CD4-positive, CD25-positive, alpha-beta regulatory T cell (primary cell): ENCODE measurements at regions not wholly inside any gene's neighbourhood (a gene's known extent, or its start where the extent isn't known, plus 50 kb on each side); places are given as distances from the start of the nearest gene placed in this dataset.

Experiments
- ATAC-seq, 2 donors: fragments of 150-1000 bp; cut with Tn5 transposase; one replicate each; pipeline ENCODE4 v1.10.0; 2021; ENCODE audit warnings: low read depth in 2 of 2, moderate number of reproducible peaks in 2 of 2, moderate library complexity in 1 of 2
- DNase-seq, 3 donors: peaks; one replicate each; pipeline versions ENCODE4 v3.0.0 to v3.0.0-alpha.2; 2012 to 2022; ENCODE audit warnings: mixed read lengths in 1 of 3
- H3K27ac ChIP-seq: one replicate; pipeline ENCODE4 v1.7.0; 2013; ENCODE audit warnings: mild to moderate bottlenecking, low read length; ENCODE audit not compliant: insufficient read depth, poor library complexity, severe bottlenecking
- H3K27me3 ChIP-seq: one replicate; pipeline ENCODE4 v1.7.0; 2013; ENCODE audit warnings: low read length; ENCODE audit not compliant: control insufficient read depth, insufficient read depth
- H3K36me3 ChIP-seq: one replicate; pipeline ENCODE4 v1.7.0; 2013; ENCODE audit warnings: mild to moderate bottlenecking, low read length, moderate library complexity; ENCODE audit not compliant: control insufficient read depth, insufficient read depth
- H3K4me1 ChIP-seq: 2 replicates; pipeline ENCODE4 v1.7.0; 2013; ENCODE audit warnings: mild to moderate bottlenecking, low read length; ENCODE audit not compliant: insufficient read depth, control insufficient read depth, poor library complexity, severe bottlenecking
- H3K4me3 ChIP-seq: one replicate; pipeline ENCODE4 v1.7.0; 2013; ENCODE audit warnings: low read depth, mild to moderate bottlenecking, low read length, moderate library complexity
- H3K9me3 ChIP-seq, 2 experiments: 1 replicate in 1 of 2; 2 replicates in 1 of 2; pipeline ENCODE4 v1.7.0; 2013; ENCODE audit warnings: low read length in 2 of 2, mild to moderate bottlenecking in 1 of 2, moderate library complexity in 1 of 2; ENCODE audit not compliant: control insufficient read depth in 2 of 2
- H3K27ac Mint-ChIP-seq, 3 donors: one replicate each; pipeline ENCODE4 v1.8.0; 2020 to 2022; ENCODE audit warnings: mild to moderate bottlenecking in 3 of 3, mixed read lengths in 3 of 3, moderate library complexity in 2 of 3
- H3K27me3 Mint-ChIP-seq: one replicate; pipeline ENCODE4 v1.8.0; 2022; ENCODE audit warnings: mild to moderate bottlenecking, mixed read lengths
- H3K36me3 Mint-ChIP-seq: one replicate; pipeline ENCODE4 v1.8.0; 2020; ENCODE audit warnings: mixed read lengths
- H3K4me1 Mint-ChIP-seq, 4 donors: one replicate each; pipeline ENCODE4 v1.8.0; 2020 to 2022; ENCODE audit warnings: mixed read lengths in 4 of 4, mild to moderate bottlenecking in 1 of 4
- H3K4me3 Mint-ChIP-seq, 4 donors: one replicate each; pipeline ENCODE4 v1.8.0; 2020 to 2022; ENCODE audit warnings: mild to moderate bottlenecking in 4 of 4, mixed read lengths in 4 of 4, moderate library complexity in 3 of 4
- H3K9me3 Mint-ChIP-seq, 7 donors: one replicate each; pipeline ENCODE4 v1.8.0; 2020 to 2022; ENCODE audit warnings: mixed read lengths in 7 of 7, mild to moderate bottlenecking in 3 of 7, moderate library complexity in 2 of 7

GRCh38 chr12:131368668-131369071, 342.2 kb upstream of the SFSWAP start:
- H3K36me3 Mint-ChIP-seq = no peaks in the 10 kb centered on the region
- no peaks in the 10 kb centered on the region for H3K4me1 ChIP-seq
- ATAC-seq (no peak), DNase-seq (no peak)
- H3K36me3 ChIP-seq = no peaks in the 10 kb centered on the region
- H3K27ac ChIP-seq = no peak overlapping the region
- H3K27me3 ChIP-seq = no peaks in the 10 kb centered on the region
- no peak overlapping the region for H3K4me3 ChIP-seq
- peaks cover 0 to 1% (median 0%) of the 10 kb centered on the region in 7 donors for H3K9me3 Mint-ChIP-seq
- H3K9me3 ChIP-seq = no peaks in the 10 kb centered on the region
- no peaks in the 10 kb centered on the region for H3K4me1 Mint-ChIP-seq
- H3K27me3 Mint-ChIP-seq = no peaks in the 10 kb centered on the region
- no peak overlapping the region for H3K4me3 Mint-ChIP-seq
- H3K27ac Mint-ChIP-seq = no peak overlapping the region

DNA sequence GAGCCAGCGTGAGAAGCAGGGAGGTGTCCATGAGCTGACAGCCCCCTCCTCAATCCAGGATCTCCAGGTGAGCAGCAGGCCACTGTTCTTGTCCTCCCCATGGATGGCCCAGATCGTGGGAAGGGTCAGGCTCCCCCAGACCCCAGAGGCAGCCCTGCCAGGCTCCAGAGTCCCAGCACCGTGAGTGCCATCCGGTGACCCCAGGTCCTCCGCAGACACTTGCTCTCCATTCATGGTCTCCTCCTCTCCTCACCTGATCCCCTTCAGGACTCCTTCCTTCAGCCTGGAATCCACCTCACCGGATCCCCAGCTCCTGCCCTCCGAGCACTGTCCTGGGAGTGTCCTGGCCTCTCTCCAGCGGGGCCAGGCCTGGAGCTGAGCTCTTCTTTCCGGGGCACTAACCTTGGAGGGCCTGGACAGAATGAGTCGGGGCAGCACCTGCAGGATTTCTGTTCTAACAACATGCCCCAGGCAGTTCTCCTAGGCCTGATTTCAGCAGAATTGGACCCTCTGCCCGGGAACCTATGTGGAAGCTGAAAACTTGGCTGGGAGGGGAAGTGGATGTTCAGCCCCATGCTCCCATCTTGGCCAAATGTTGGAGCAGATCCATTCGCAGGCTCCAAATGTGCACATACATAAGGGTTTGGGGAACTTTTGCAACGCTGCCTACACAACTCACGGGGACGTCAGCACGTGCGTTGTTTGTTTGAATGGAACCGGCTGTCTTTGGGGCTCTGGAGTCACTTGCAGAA, 341.6 kb upstream of the SFSWAP start:
- Histone ChIP-seq H3K9me3 (no peaks in the 10 kb centered on the region), H3K27ac (no peak overlapping the region), H3K4me1 (no peaks in the 10 kb centered on the region), H3K36me3 (no peaks in the 10 kb centered on the region), H3K4me3 (no peak overlapping the region), H3K27me3 (no peaks in the 10 kb centered on the region)
- H3K9me3 Mint-ChIP-seq = peaks cover 0 to 1% (median 0%) of the 10 kb centered on the region in 7 donors
- no peaks in the 10 kb centered on the region for H3K4me1 Mint-ChIP-seq
- DNase-seq = no peak
- H3K27ac Mint-ChIP-seq = peak overlapping the region in 1 of 3 donors; percentile 46
- no peak overlapping the region for H3K4me3 Mint-ChIP-seq
- ATAC-seq = no peak
- no peaks in the 10 kb centered on the region for H3K36me3 Mint-ChIP-seq
- no peaks in the 10 kb centered on the region for H3K27me3 Mint-ChIP-seq

DNA sequence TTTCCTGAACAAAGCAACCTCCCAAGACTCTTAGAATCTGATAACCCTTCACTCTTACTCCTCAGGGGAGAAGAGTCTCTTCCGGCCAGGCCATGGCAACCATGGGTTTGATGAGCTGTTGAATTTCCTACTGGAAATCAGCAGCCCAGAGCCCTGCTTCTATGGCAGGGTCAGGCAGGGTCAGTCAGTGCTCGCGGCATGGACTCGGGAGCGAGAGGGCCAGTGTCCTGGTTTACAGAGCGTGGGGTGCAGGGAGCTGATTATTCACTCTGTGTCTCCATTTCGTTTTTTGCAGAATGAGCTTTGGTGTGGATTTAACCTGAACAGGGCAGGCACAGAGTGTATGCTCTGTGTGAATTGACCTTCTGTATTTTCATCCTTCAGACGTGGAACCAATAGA, 340.6 kb upstream of the SFSWAP start:
- H3K27me3 ChIP-seq = no peaks in the 10 kb centered on the region
- no peak for DNase-seq
- no peak for ATAC-seq
- H3K27ac Mint-ChIP-seq = no peak overlapping the region
- no peaks in the 10 kb centered on the region for H3K4me1 Mint-ChIP-seq
- H3K27me3 Mint-ChIP-seq = no peaks in the 10 kb centered on the region
- H3K27ac ChIP-seq = no peak overlapping the region
- H3K36me3 Mint-ChIP-seq = no peaks in the 10 kb centered on the region
- H3K4me3 Mint-ChIP-seq = no peak overlapping the region
- H3K9me3 ChIP-seq = no peaks in the 10 kb centered on the region
- H3K36me3 ChIP-seq = no peaks in the 10 kb centered on the region
- no peak overlapping the region for H3K4me3 ChIP-seq
- H3K4me1 ChIP-seq = no peaks in the 10 kb centered on the region
- peaks cover 0 to 1% (median 0%) of the 10 kb centered on the region in 7 donors for H3K9me3 Mint-ChIP-seq

DNA sequence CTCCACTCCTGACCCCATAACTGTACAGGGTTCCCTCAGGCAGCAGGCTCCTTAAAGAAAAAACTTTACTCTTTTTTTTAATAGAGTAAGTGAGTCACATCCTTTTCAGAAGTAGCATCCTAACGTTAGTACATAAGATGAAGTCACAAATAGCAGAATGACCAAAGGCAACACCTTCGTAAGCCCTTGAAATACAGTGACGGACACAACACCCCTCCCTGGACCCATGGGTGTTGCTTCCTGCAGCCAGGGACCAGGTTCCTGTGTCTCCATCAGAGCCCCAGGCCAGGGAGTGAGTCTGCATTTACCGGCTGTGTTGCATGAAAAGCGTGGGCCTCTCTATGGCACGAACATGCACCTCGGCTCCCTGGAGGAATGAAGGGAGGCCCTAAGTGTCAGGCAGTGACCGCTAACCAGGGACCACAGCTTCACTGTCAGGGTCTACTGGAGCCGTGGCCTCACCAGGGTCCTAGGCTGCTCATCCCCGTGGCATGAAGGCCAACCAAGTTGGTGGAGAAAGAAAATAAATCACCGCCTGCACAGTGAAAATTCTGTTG, 340.0 kb upstream of the SFSWAP start:
- Mint-ChIP-seq H3K36me3 (no peaks in the 10 kb centered on the region), H3K4me3 (no peak overlapping the region)

GRCh38 chr12:131371401-131372170, 339.3 kb upstream of the SFSWAP start:
- no peak overlapping the region for H3K27ac Mint-ChIP-seq
- ATAC-seq (no peak), DNase-seq (no peak)
- H3K4me3 ChIP-seq = no peak overlapping the region
- H3K27me3 Mint-ChIP-seq = no peaks in the 10 kb centered on the region
- H3K9me3 Mint-ChIP-seq = no peaks in the 10 kb centered on the region
- H3K36me3 ChIP-seq = no peaks in the 10 kb centered on the region
- H3K36me3 Mint-ChIP-seq = no peaks in the 10 kb centered on the region
- no peaks in the 10 kb centered on the region for H3K9me3 ChIP-seq
- H3K4me3 Mint-ChIP-seq = no peak overlapping the region
- H3K27me3 ChIP-seq = no peaks in the 10 kb centered on the region
- no peaks in the 10 kb centered on the region for H3K4me1 Mint-ChIP-seq
- no peak overlapping the region for H3K27ac ChIP-seq
- no peaks in the 10 kb centered on the region for H3K4me1 ChIP-seq

More for the DNA sequence above, 340.0 kb upstream of the SFSWAP start:
- H3K4me3 ChIP-seq = no peak overlapping the region
- no peaks in the 10 kb centered on the region for H3K27me3 Mint-ChIP-seq
- no peaks in the 10 kb centered on the region for H3K36me3 ChIP-seq
- ATAC-seq (no peak), DNase-seq (no peak)
- H3K4me1 Mint-ChIP-seq = no peaks in the 10 kb centered on the region
- no peaks in the 10 kb centered on the region for H3K9me3 Mint-ChIP-seq
- no peaks in the 10 kb centered on the region for H3K27me3 ChIP-seq
- no peaks in the 10 kb centered on the region for H3K4me1 ChIP-seq
- H3K9me3 ChIP-seq = no peaks in the 10 kb centered on the region
- no peak overlapping the region for H3K27ac ChIP-seq
- no peak overlapping the region for H3K27ac Mint-ChIP-seq

DNA sequence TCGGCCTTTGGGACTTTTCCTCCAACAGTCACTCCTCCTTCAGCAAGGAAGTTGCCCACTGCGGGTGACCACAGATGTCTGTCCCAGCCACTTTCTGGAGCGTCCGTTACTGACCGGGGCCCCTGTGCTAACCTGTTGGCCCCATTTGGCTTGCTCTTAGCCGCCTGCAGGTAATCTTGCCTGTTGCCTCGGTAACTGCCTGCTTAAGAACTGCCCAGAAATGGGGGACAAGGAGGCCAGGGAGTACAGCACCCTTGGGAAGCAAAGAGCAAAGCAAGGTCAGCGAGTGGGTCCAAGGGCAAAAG, 338.8 kb upstream of the SFSWAP start:
- Histone ChIP-seq H3K4me1 (no peaks in the 10 kb centered on the region), H3K9me3 (no peaks in the 10 kb centered on the region), H3K4me3 (no peak overlapping the region), H3K27ac (no peak overlapping the region), H3K27me3 (no peaks in the 10 kb centered on the region), H3K36me3 (no peaks in the 10 kb centered on the region)
- H3K36me3 Mint-ChIP-seq = no peaks in the 10 kb centered on the region
- no peaks in the 10 kb centered on the region for H3K4me1 Mint-ChIP-seq
- H3K4me3 Mint-ChIP-seq = no peak overlapping the region
- H3K27me3 Mint-ChIP-seq = no peaks in the 10 kb centered on the region
- H3K9me3 Mint-ChIP-seq = no peaks in the 10 kb centered on the region
- DNase-seq (no peak), ATAC-seq (no peak)
- no peak overlapping the region for H3K27ac Mint-ChIP-seq

- Histone ChIP-seq H3K4me3 (no peak overlapping the region), H3K36me3 (no peaks in the 10 kb centered on the region), H3K27me3 (no peaks in the 10 kb centered on the region), H3K4me1 (no peaks in the 10 kb centered on the region), H3K9me3 (no peaks in the 10 kb centered on the region), H3K27ac (no peak overlapping the region)
- H3K4me1 Mint-ChIP-seq = no peaks in the 10 kb centered on the region
- H3K36me3 Mint-ChIP-seq = no peaks in the 10 kb centered on the region
- no peak overlapping the region for H3K27ac Mint-ChIP-seq
- ATAC-seq (no peak), DNase-seq (no peak)
- H3K4me3 Mint-ChIP-seq = no peak overlapping the region
- H3K9me3 Mint-ChIP-seq = no peaks in the 10 kb centered on the region
- no peaks in the 10 kb centered on the region for H3K27me3 Mint-ChIP-seq
These were observed 338.1 kb upstream of the SFSWAP start for GRCh38 chr12:131372706-131373195.
